ENCODE measurements at regions not wholly inside any gene's neighbourhood (a gene's known extent, or its start where the extent isn't known, plus 50 kb on each side); places are given as distances from the start of the nearest gene placed in this dataset.
A peak's percentile ranks its signal among the peaks of the same experiment; 100 is the strongest.
"Not testable (repeated sequence)": the region's sequence is repeated elsewhere in the genome, so short reads cannot be mapped to it uniquely, and the experiment has no call there.

GRCh38 chrX:13186643-13187042, 133.2 kb downstream of the ATXN3L start:
- DNase-seq (ENCODE audit: low read depth), result not testable (repeated sequence)

- no peak for DNase-seq (ENCODE audit: low read depth)
Observed at GRCh38 chrX:13180807-13181206, 136.4 kb upstream of the FAM9C start.

- no peak for DNase-seq (ENCODE audit: low read depth)
Observed at GRCh38 chrX:13179586-13179985, 135.2 kb upstream of the FAM9C start.

- DNase-seq (ENCODE audit: low read depth), result no peak
Observed at GRCh38 chrX:13179100-13179499, 134.7 kb upstream of the FAM9C start.

GRCh38 chrX:13177921-13178566, 133.6 kb upstream of the FAM9C start:
- no peak for DNase-seq (ENCODE audit: low read depth)

- DNase-seq (ENCODE audit: low read depth), result no peak
Observed at GRCh38 chrX:13175056-13175455, 130.6 kb upstream of the FAM9C start.

GRCh38 chrX:13170966-13171558, 126.6 kb upstream of the FAM9C start:
- DNase-seq (ENCODE audit: low read depth), result no peak

GRCh38 chrX:13169684-13170083, 125.3 kb upstream of the FAM9C start:
- no peak for DNase-seq (ENCODE audit: low read depth)

- DNase-seq (ENCODE audit: low read depth), result no peak
Observed at GRCh38 chrX:13168269-13168668, 123.8 kb upstream of the FAM9C start.

- DNase-seq (ENCODE audit: low read depth), result peak; percentile 51
Observed at GRCh38 chrX:13167481-13168231, 123.2 kb upstream of the FAM9C start.

- DNase-seq (ENCODE audit: low read depth), result no peak
Observed at GRCh38 chrX:13165266-13166189, 121.1 kb upstream of the FAM9C start.

GRCh38 chrX:13164611-13165010, 120.2 kb upstream of the FAM9C start:
- no peak for DNase-seq (ENCODE audit: low read depth)

GRCh38 chrX:13162772-13163410, 118.5 kb upstream of the FAM9C start:
- DNase-seq (ENCODE audit: low read depth), result no peak

GRCh38 chrX:13159886-13160285, 115.5 kb upstream of the FAM9C start:
- DNase-seq (ENCODE audit: low read depth), result no peak

GRCh38 chrX:13158911-13159310, 114.5 kb upstream of the FAM9C start:
- no peak for DNase-seq (ENCODE audit: low read depth)

- not testable (repeated sequence) for DNase-seq (ENCODE audit: low read depth)
Observed at GRCh38 chrX:13155550-13155949, 111.1 kb upstream of the FAM9C start.

GRCh38 chrX:13153796-13154195, 109.4 kb upstream of the FAM9C start:
- no peak for DNase-seq (ENCODE audit: low read depth)

- no peak for DNase-seq (ENCODE audit: low read depth)
Observed at GRCh38 chrX:13152518-13153185, 108.2 kb upstream of the FAM9C start.

- DNase-seq (ENCODE audit: low read depth), result no peak
Observed at GRCh38 chrX:13151828-13152517, 107.6 kb upstream of the FAM9C start.

GRCh38 chrX:13149702-13150350, 105.4 kb upstream of the FAM9C start:
- DNase-seq (ENCODE audit: low read depth), result no peak

Measured in forelimb muscle (tissue), 1 donor.